H9 (cell line): ENCODE measurements at regions not wholly inside any gene's neighbourhood (a gene's known extent, or its start where the extent isn't known, plus 50 kb on each side); places are given as distances from the start of the nearest gene placed in this dataset.

ENCODE experiments used
- DNase-seq: peaks from one replicate; pipeline ENCODE4 v3.0.0-alpha.2; 2017
- H2AFZ ChIP-seq: one replicate; pipeline ENCODE4 v1.6.1; 2013; ENCODE audit warnings: mild to moderate bottlenecking, low read length, control low read depth, moderate library complexity
- H2AK5ac ChIP-seq: 2 replicates; pipeline ENCODE4 v1.6.1; 2013; ENCODE audit warnings: low read length, control low read depth, mixed read lengths; ENCODE audit not compliant: insufficient read length
- H2BK120ac ChIP-seq: one replicate; pipeline ENCODE4 v1.6.1; 2013; ENCODE audit warnings: low read depth, mild to moderate bottlenecking, low read length, control low read depth, inconsistent platforms; ENCODE audit not compliant: poor library complexity, severe bottlenecking
- H2BK12ac ChIP-seq: 2 replicates; pipeline ENCODE4 v1.6.1; 2013; ENCODE audit warnings: low read length, control low read depth, mixed read lengths, low read depth; ENCODE audit not compliant: insufficient read length
- H2BK15ac ChIP-seq: 2 replicates; pipeline ENCODE4 v1.6.1; 2013; ENCODE audit warnings: low read depth, low read length, control low read depth
- H2BK20ac ChIP-seq: one replicate; pipeline ENCODE4 v1.6.1; 2013; ENCODE audit warnings: low read depth, mild to moderate bottlenecking, low read length, control low read depth, inconsistent platforms; ENCODE audit not compliant: poor library complexity, severe bottlenecking
- H2BK5ac ChIP-seq: 2 replicates; pipeline ENCODE4 v1.6.1; 2013; ENCODE audit warnings: low read length, control low read depth, mixed read lengths; ENCODE audit not compliant: insufficient read length
- H3K14ac ChIP-seq: 2 replicates; pipeline ENCODE4 v1.6.1; 2013; ENCODE audit warnings: low read length, control low read depth; ENCODE audit not compliant: insufficient read depth
- H3K18ac ChIP-seq: 2 replicates; pipeline ENCODE4 v1.6.1; 2013; ENCODE audit warnings: low read depth, mild to moderate bottlenecking, mixed read lengths, low read length, control low read depth; ENCODE audit not compliant: insufficient read length
- H3K23ac ChIP-seq: 2 replicates; pipeline ENCODE4 v1.6.1; 2013; ENCODE audit warnings: low read length, control low read depth, mixed read lengths, low read depth; ENCODE audit not compliant: insufficient read length
- H3K23me2 ChIP-seq: 2 replicates; pipeline ENCODE4 v1.6.1; 2013; ENCODE audit warnings: low read depth, mild to moderate bottlenecking, mixed read lengths, low read length, control low read depth; ENCODE audit not compliant: insufficient read length, poor library complexity, severe bottlenecking
- H3K27ac ChIP-seq: 2 replicates; pipeline ENCODE4 v1.5.1; 2013; ENCODE audit warnings: low read length, control low read depth, mixed read lengths, low read depth; ENCODE audit not compliant: insufficient read length
- H3K27me3 ChIP-seq: 2 replicates; pipeline ENCODE4 v1.6.1; 2013; ENCODE audit warnings: low read length, control low read depth, inconsistent platforms; ENCODE audit not compliant: insufficient read depth
- H3K4ac ChIP-seq: 2 replicates; pipeline ENCODE4 v1.6.1; 2013; ENCODE audit warnings: low read depth, mild to moderate bottlenecking, control low read depth, inconsistent platforms, low read length, moderate library complexity
- H3K4me1 ChIP-seq: 2 replicates; pipeline ENCODE4 v1.6.1; 2013; ENCODE audit warnings: low read length, control low read depth, inconsistent platforms; ENCODE audit not compliant: insufficient read depth
- H3K4me2 ChIP-seq: 2 replicates; pipeline ENCODE4 v1.6.1; 2013; ENCODE audit warnings: low read length, control low read depth, mixed read lengths; ENCODE audit not compliant: insufficient read length, insufficient read depth
- H3K56ac ChIP-seq: 2 replicates; pipeline ENCODE4 v1.6.1; 2013; ENCODE audit warnings: low read depth, mild to moderate bottlenecking, mixed read lengths, low read length, control low read depth; ENCODE audit not compliant: insufficient read length
- H3K79me1 ChIP-seq: 2 replicates; pipeline ENCODE4 v1.6.1; 2013; ENCODE audit warnings: low read depth, mild to moderate bottlenecking, moderate library complexity, low read length, control low read depth, inconsistent platforms; ENCODE audit not compliant: insufficient read depth, poor library complexity, severe bottlenecking
- H3K79me2 ChIP-seq: 2 replicates; pipeline ENCODE4 v1.6.1; 2013; ENCODE audit warnings: low read length, control low read depth, inconsistent platforms; ENCODE audit not compliant: insufficient read depth
- H3K9ac ChIP-seq: 2 replicates; pipeline ENCODE4 v1.6.1; 2013; ENCODE audit warnings: low read length, control low read depth, mixed read lengths; ENCODE audit not compliant: insufficient read length; ENCODE audit errors: extremely low read depth
- H3K9me3 ChIP-seq: one replicate; pipeline ENCODE4 v1.6.1; 2013; ENCODE audit warnings: low read depth, low read length, inconsistent platforms; ENCODE audit not compliant: control insufficient read depth
- H3T11ph ChIP-seq: one replicate; pipeline ENCODE4 v1.6.1; 2013; ENCODE audit warnings: mild to moderate bottlenecking, low read length, control low read depth, inconsistent platforms
- H4K20me1 ChIP-seq: one replicate; pipeline ENCODE4 v1.6.1; 2013; ENCODE audit not compliant: control insufficient read depth, insufficient read length, insufficient read depth
- H4K5ac ChIP-seq: 2 replicates; pipeline ENCODE4 v1.6.1; 2013; ENCODE audit warnings: low read depth, mild to moderate bottlenecking, mixed read lengths, low read length, control low read depth; ENCODE audit not compliant: insufficient read length
- H4K8ac ChIP-seq: replicated peaks from 2 replicates; pipeline ENCODE4 v1.6.1; 2013; ENCODE audit warnings: low read length, control low read depth, mixed read lengths, low read depth; ENCODE audit not compliant: insufficient read length
- H4K91ac ChIP-seq: 2 replicates; pipeline ENCODE4 v1.6.1; 2013; ENCODE audit warnings: low read depth, mild to moderate bottlenecking, moderate library complexity, mixed read lengths, low read length, control low read depth; ENCODE audit not compliant: insufficient read length
- H3K27ac Mint-ChIP-seq, 3 experiments: 2 replicates in 2 of 3; 3 replicates in 1 of 3; pipeline ENCODE4 v1.8.0; 2020 to 2021; ENCODE audit warnings: mixed read lengths in 3 of 3, mild to moderate bottlenecking in 1 of 3, moderate library complexity in 1 of 3
- H3K27me3 Mint-ChIP-seq: 2 replicates; pipeline ENCODE4 v1.8.0; 2021; ENCODE audit warnings: low read depth, mild to moderate bottlenecking, moderate library complexity, mixed read lengths
- H3K36me3 Mint-ChIP-seq, 3 experiments: 2 replicates in 2 of 3; 3 replicates in 1 of 3; pipeline ENCODE4 v1.8.0; 2020 to 2021; ENCODE audit warnings: low read depth in 3 of 3, mixed read lengths in 3 of 3; ENCODE audit not compliant: insufficient read depth in 1 of 3
- H3K4me1 Mint-ChIP-seq, 2 experiments: 2 replicates each; pipeline ENCODE4 v1.8.0; 2020; ENCODE audit warnings: mixed read lengths in 2 of 2
- H3K4me3 Mint-ChIP-seq, 2 experiments: 2 replicates in 1 of 2; 3 replicates in 1 of 2; pipeline ENCODE4 v1.8.0; 2020 to 2021; ENCODE audit warnings: mild to moderate bottlenecking in 2 of 2, mixed read lengths in 2 of 2, moderate library complexity in 1 of 2
- H3K9me3 Mint-ChIP-seq, 2 experiments: 2 replicates in 1 of 2; 3 replicates in 1 of 2; pipeline ENCODE4 v1.8.0; 2020; ENCODE audit warnings: mild to moderate bottlenecking in 2 of 2, mixed read lengths in 2 of 2, moderate library complexity in 1 of 2
- CTCF ChIP-seq: fragments of 200-600 bp; sonication (generic); conservative IDR thresholded peaks from 3 replicates; pipeline ENCODE4 v1.8.0; 2021; ENCODE audit warnings: antibody characterized with exemption, mild to moderate bottlenecking
- WGBS: extraction: QIAGEN DNeasy Blood & Tissue Kit; methylation state at CpG from one replicate; pipeline ENCODE4 v1.1.7; 2013; ENCODE audit warnings: missing lambda C conversion rate, low lambda C conversion rate, mixed read lengths; ENCODE audit not compliant: insufficient read length; ENCODE audit errors: extremely low coverage; 5-methylcytosine and 5-hydroxymethylcytosine counted together

- H3K4ac ChIP-seq, result no peak overlapping the region
- no peak overlapping the region for H2BK15ac ChIP-seq
- no peaks in the 10 kb centered on the region for H3K79me2 ChIP-seq
- H3K23ac ChIP-seq, result no peak overlapping the region
- Mint-ChIP-seq H3K27ac (no peak overlapping the region; a peak in 2 of 7 replicates), H3K4me1 (peaks cover 46 to 49% of the 10 kb centered on the region in 2 experiments), H3K36me3 (no peaks in the 10 kb centered on the region), H3K9me3 (no peaks in the 10 kb centered on the region; a peak in 1 of 5 replicates), H3K27me3 (peaks cover 28% of the 10 kb centered on the region), H3K4me3 (no peak overlapping the region; a peak in 1 of 5 replicates)
- no peak overlapping the region for H3K4me2 ChIP-seq
- no peak overlapping the region for H4K5ac ChIP-seq
- H3K14ac ChIP-seq, result no peak overlapping the region
- WGBS, result 100% methylated on average over 1 of the region's 4 CpGs
- no peak overlapping the region for H4K8ac ChIP-seq
- no peak overlapping the region for H2AK5ac ChIP-seq
- no peaks in the 10 kb centered on the region for H4K20me1 ChIP-seq
- no peak for TF ChIP-seq CTCF
- H2BK5ac ChIP-seq, result no peak overlapping the region
- H3K79me1 ChIP-seq, result no peaks in the 10 kb centered on the region
- peak; percentile 85 for DNase-seq
- H3K4me1 ChIP-seq, result peaks cover 4% of the 10 kb centered on the region; the same call in 1 of the 2 replicates
- H3K27ac ChIP-seq, result no peak overlapping the region
- no peak overlapping the region for H4K91ac ChIP-seq
- H2BK120ac ChIP-seq, result no peak overlapping the region
- no peak overlapping the region for H3K56ac ChIP-seq
- no peak overlapping the region for H2BK12ac ChIP-seq
- H3K9me3 ChIP-seq, result no peaks in the 10 kb centered on the region
- no peak overlapping the region for H3K9ac ChIP-seq
- no peak overlapping the region for H2BK20ac ChIP-seq
- H3T11ph ChIP-seq, result no peak overlapping the region
- no peaks in the 10 kb centered on the region for H3K23me2 ChIP-seq
- no peak overlapping the region for H2AFZ ChIP-seq
- no peaks in the 10 kb centered on the region for H3K27me3 ChIP-seq
- no peak overlapping the region for H3K18ac ChIP-seq
These were observed 111.4 kb upstream of the ARMC2 start for GRCh38 chr6:108736832-108737231.
